ENCODE measurements at regions not wholly inside any gene's neighbourhood (a gene's known extent, or its start where the extent isn't known, plus 50 kb on each side); places are given as distances from the start of the nearest gene placed in this dataset.

GRCh38 chr5:8870349-8870958, 675.4 kb downstream of the SEMA5A start:
- H3K27me3 ChIP-seq (ENCODE audit: insufficient read depth, low read depth, low read length), result no peaks in the 10 kb centered on the region
- no peaks in the 10 kb centered on the region for H3K36me3 ChIP-seq (ENCODE audit: insufficient read depth, low read length)
- H3F3A ChIP-seq (ENCODE audit: insufficient read depth, low read length, poor library complexity, severe bottlenecking), result no peaks in the 10 kb centered on the region
- H3K4me3 ChIP-seq (ENCODE audit: low read length), result no peak overlapping the region
- no peaks in the 10 kb centered on the region for H3K79me2 ChIP-seq (replicated peaks; ENCODE audit: insufficient read depth, low read length)
- no peak overlapping the region for H3K4me2 ChIP-seq (ENCODE audit: low read length)
- H3K9ac ChIP-seq (ENCODE audit: low read length), result no peak overlapping the region
- H3K27ac ChIP-seq (ENCODE audit: low read length), result no peak overlapping the region
- TF ChIP-seq SMC3 (conservative IDR thresholded peaks at IDR 0.05; ENCODE audit: poor library complexity) (no peak), POLR2AphosphoS5 (IDR thresholded peaks at IDR 0.05) (no peak), REST (IDR thresholded peaks at IDR 0.05; ENCODE audit: borderline replicate concordance) (no peak), EP300 (conservative IDR thresholded peaks at IDR 0.05; ENCODE audit: poor library complexity, severe bottlenecking) (no peak), TAF1 (IDR thresholded peaks at IDR 0.05; ENCODE audit: low read depth) (no peak), RAD21 (conservative IDR thresholded peaks at IDR 0.05) (no peak), EZH2 (IDR thresholded peaks at IDR 0.05; ENCODE audit: borderline replicate concordance, insufficient read depth, low read length, poor library complexity, severe bottlenecking) (no peak), MXI1 (conservative IDR thresholded peaks at IDR 0.05; ENCODE audit: poor library complexity, severe bottlenecking) (no peak)
- TF ChIP-seq, protein P1, sequence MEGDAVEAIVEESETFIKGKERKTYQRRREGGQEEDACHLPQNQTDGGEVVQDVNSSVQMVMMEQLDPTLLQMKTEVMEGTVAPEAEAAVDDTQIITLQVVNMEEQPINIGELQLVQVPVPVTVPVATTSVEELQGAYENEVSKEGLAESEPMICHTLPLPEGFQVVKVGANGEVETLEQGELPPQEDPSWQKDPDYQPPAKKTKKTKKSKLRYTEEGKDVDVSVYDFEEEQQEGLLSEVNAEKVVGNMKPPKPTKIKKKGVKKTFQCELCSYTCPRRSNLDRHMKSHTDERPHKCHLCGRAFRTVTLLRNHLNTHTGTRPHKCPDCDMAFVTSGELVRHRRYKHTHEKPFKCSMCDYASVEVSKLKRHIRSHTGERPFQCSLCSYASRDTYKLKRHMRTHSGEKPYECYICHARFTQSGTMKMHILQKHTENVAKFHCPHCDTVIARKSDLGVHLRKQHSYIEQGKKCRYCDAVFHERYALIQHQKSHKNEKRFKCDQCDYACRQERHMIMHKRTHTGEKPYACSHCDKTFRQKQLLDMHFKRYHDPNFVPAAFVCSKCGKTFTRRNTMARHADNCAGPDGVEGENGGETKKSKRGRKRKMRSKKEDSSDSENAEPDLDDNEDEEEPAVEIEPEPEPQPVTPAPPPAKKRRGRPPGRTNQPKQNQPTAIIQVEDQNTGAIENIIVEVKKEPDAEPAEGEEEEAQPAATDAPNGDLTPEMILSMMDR (IDR thresholded peaks at IDR 0.05; ENCODE audit: poor library complexity, severe bottlenecking), result no peak
- H4K20me1 ChIP-seq (ENCODE audit: insufficient read depth), result no peaks in the 10 kb centered on the region
- H3K9me3 ChIP-seq (ENCODE audit: low read length), result no peaks in the 10 kb centered on the region
- no peaks in the 10 kb centered on the region for H3K9me2 ChIP-seq (ENCODE audit: insufficient read depth, low read length)
- H2AFZ ChIP-seq (ENCODE audit: low read depth, low read length), result no peak overlapping the region

GRCh38 chr5:8870959-8871355, 674.9 kb downstream of the SEMA5A start:
- Histone ChIP-seq H3K9me2 (ENCODE audit: insufficient read depth, low read length) (no peaks in the 10 kb centered on the region), H3K79me2 (replicated peaks; ENCODE audit: insufficient read depth, low read length) (no peaks in the 10 kb centered on the region), H2AFZ (ENCODE audit: low read depth, low read length) (no peak overlapping the region)

More at GRCh38 chr5:8870959-8871355, 674.9 kb downstream of the SEMA5A start:
- Histone ChIP-seq H3K27me3 (ENCODE audit: insufficient read depth, low read depth, low read length) (no peaks in the 10 kb centered on the region), H4K20me1 (ENCODE audit: insufficient read depth) (no peaks in the 10 kb centered on the region), H3K4me2 (ENCODE audit: low read length) (no peak overlapping the region), H3K27ac (ENCODE audit: low read length) (no peak overlapping the region), H3K4me3 (ENCODE audit: low read length) (no peak overlapping the region), H3K36me3 (ENCODE audit: insufficient read depth, low read length) (no peaks in the 10 kb centered on the region), H3K9me3 (ENCODE audit: low read length) (no peaks in the 10 kb centered on the region), H3F3A (ENCODE audit: insufficient read depth, low read length, poor library complexity, severe bottlenecking) (no peaks in the 10 kb centered on the region), H3K9ac (ENCODE audit: low read length) (no peak overlapping the region)
- TF ChIP-seq MXI1 (conservative IDR thresholded peaks at IDR 0.05; ENCODE audit: poor library complexity, severe bottlenecking) (no peak), SMC3 (conservative IDR thresholded peaks at IDR 0.05; ENCODE audit: poor library complexity) (no peak), TAF1 (IDR thresholded peaks at IDR 0.05; ENCODE audit: low read depth) (no peak), EZH2 (IDR thresholded peaks at IDR 0.05; ENCODE audit: borderline replicate concordance, insufficient read depth, low read length, poor library complexity, severe bottlenecking) (no peak), POLR2AphosphoS5 (IDR thresholded peaks at IDR 0.05) (no peak), REST (IDR thresholded peaks at IDR 0.05; ENCODE audit: borderline replicate concordance) (no peak), RAD21 (conservative IDR thresholded peaks at IDR 0.05) (no peak), EP300 (conservative IDR thresholded peaks at IDR 0.05; ENCODE audit: poor library complexity, severe bottlenecking) (no peak)
- TF ChIP-seq, protein P1 (IDR thresholded peaks at IDR 0.05; ENCODE audit: poor library complexity, severe bottlenecking), result no peak

All from neural cell (in vitro differentiated cells).